ENCODE measurements at regions not wholly inside any gene's neighbourhood (a gene's known extent, or its start where the extent isn't known, plus 50 kb on each side); places are given as distances from the start of the nearest gene placed in this dataset.

GRCh38 chr3:22360164-22360563 lies 609.2 kb upstream of the ZNF385D start:
- Histone ChIP-seq H3K27ac (replicated peaks) (peak overlapping the region; percentile 43), H3K27me3 (ENCODE audit: low read depth) (no peaks in the 10 kb centered on the region), H3K9me3 (replicated peaks) (no peaks in the 10 kb centered on the region), H3K4me1 (no peaks in the 10 kb centered on the region), H3K36me3 (no peaks in the 10 kb centered on the region), H3K4me3 (no peak overlapping the region)
- no peak for DNase-seq
- TF ChIP-seq CTCF (IDR thresholded peaks at IDR 0.05; ENCODE audit: borderline replicate concordance): no peak
- intact Hi-C loops (cut with micrococcal nuclease): no loop called here

DNA sequence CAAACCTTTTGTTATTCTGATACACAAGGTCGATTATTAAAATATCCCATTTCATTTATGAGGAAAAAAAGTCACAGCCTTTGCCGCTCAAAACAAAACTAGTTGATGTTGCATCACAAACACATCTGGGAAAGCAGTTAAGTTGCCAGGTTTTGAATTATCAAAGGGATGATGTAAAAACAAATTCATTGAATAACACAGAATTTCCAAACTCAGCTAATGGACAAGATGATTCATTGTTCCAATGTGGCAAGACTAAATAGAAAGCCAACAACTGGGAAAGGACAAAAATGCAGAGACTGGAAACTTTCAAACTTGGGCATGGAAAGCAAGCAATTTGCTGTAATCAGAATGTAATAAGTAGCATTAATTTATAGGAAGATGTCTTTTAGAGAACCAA lies 610.0 kb upstream of the ZNF385D start:
- H3K4me3 ChIP-seq: no peak overlapping the region
- no peak for TF ChIP-seq CTCF (IDR thresholded peaks at IDR 0.05; ENCODE audit: borderline replicate concordance)
- no peaks in the 10 kb centered on the region for H3K36me3 ChIP-seq
- DNase-seq: no peak
- no peaks in the 10 kb centered on the region for H3K27me3 ChIP-seq (ENCODE audit: low read depth)
- peak overlapping the region; percentile 48 for H3K27ac ChIP-seq (replicated peaks)
- H3K9me3 ChIP-seq (replicated peaks): no peaks in the 10 kb centered on the region
- intact Hi-C loops (cut with micrococcal nuclease): no loop called here
- no peaks in the 10 kb centered on the region for H3K4me1 ChIP-seq

DNA sequence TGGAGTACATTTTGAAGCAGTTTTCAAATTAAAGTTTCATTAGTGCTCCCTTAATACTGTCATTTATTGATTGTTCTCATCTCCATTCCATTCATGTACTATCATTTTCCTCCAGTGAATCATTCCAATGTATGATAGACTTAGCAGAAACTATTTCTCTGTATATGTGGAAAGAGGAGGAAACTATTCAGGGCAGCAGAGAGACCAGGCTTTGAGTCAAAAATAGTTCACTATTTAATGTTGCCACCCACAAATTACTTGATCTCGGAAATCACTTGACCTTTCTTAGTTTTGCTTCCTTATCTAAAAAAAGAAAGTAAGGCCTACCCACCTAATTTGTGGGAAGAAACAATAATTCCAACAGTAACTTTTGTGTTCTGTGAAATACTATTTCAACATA lies 610.5 kb upstream of the ZNF385D start:
- H3K27ac ChIP-seq (replicated peaks): peak overlapping the region; percentile 48
- no peaks in the 10 kb centered on the region for H3K4me1 ChIP-seq
- no peak overlapping the region for H3K4me3 ChIP-seq
- intact Hi-C loops (cut with micrococcal nuclease): no loop called here
- no peak for DNase-seq
- H3K36me3 ChIP-seq: no peaks in the 10 kb centered on the region
- peaks cover 2% of the 10 kb centered on the region for H3K9me3 ChIP-seq (replicated peaks)
- H3K27me3 ChIP-seq (ENCODE audit: low read depth): no peaks in the 10 kb centered on the region
- TF ChIP-seq CTCF (IDR thresholded peaks at IDR 0.05; ENCODE audit: borderline replicate concordance): no peak

GRCh38 chr3:22364851-22365250 lies 613.8 kb upstream of the ZNF385D start:
- no peaks in the 10 kb centered on the region for H3K4me1 ChIP-seq
- no peaks in the 10 kb centered on the region for H3K27me3 ChIP-seq (ENCODE audit: low read depth)
- no peak for TF ChIP-seq CTCF (IDR thresholded peaks at IDR 0.05; ENCODE audit: borderline replicate concordance)
- DNase-seq: no peak
- H3K4me3 ChIP-seq: no peak overlapping the region
- H3K36me3 ChIP-seq: no peaks in the 10 kb centered on the region
- intact Hi-C loops (cut with micrococcal nuclease): no loop called here
- H3K27ac ChIP-seq (replicated peaks): no peak overlapping the region
- peaks cover 9% of the 10 kb centered on the region for H3K9me3 ChIP-seq (replicated peaks)

DNA sequence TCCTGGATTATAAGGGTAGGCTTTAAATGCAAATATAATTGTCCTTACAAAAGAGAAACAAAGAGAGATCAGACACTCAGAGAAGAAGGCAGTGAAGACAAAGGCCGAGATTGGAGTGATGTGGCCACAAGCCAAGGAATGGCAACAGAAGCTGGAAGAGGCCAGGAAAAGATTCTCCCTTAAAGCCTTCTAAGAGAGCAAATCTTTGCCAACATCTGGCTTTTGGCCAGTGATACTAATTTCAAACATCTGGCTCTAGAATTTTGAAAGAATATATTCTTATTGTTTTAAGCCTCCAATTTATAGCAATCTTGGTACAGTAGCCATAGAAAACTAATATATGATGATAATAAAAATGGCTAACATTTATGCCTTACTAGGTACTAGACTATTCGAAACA lies 615.8 kb upstream of the ZNF385D start:
- Histone ChIP-seq H3K27ac (replicated peaks) (no peak overlapping the region), H3K9me3 (replicated peaks) (peaks cover 9% of the 10 kb centered on the region), H3K36me3 (no peaks in the 10 kb centered on the region), H3K27me3 (ENCODE audit: low read depth) (peaks cover 17% of the 10 kb centered on the region), H3K4me3 (no peak overlapping the region), H3K4me1 (no peaks in the 10 kb centered on the region)
- intact Hi-C loops (cut with micrococcal nuclease): no loop called here
- TF ChIP-seq CTCF (IDR thresholded peaks at IDR 0.05; ENCODE audit: borderline replicate concordance): no peak
- DNase-seq: no peak

- Histone ChIP-seq H3K4me3 (no peak overlapping the region), H3K36me3 (no peaks in the 10 kb centered on the region), H3K27me3 (ENCODE audit: low read depth) (peaks cover 50% of the 10 kb centered on the region), H3K4me1 (peaks cover 9% of the 10 kb centered on the region), H3K9me3 (replicated peaks) (peaks cover 9% of the 10 kb centered on the region), H3K27ac (replicated peaks) (no peak overlapping the region)
- DNase-seq: no peak
- intact Hi-C loops (cut with micrococcal nuclease): no loop called here
- no peak for TF ChIP-seq CTCF (IDR thresholded peaks at IDR 0.05; ENCODE audit: borderline replicate concordance)
Measured at GRCh38 chr3:22371036-22371435, 620.0 kb upstream of the ZNF385D start.

All from left ventricle myocardium inferior (tissue), 1 donor.